ENCODE measurements at regions not wholly inside any gene's neighbourhood (a gene's known extent, or its start where the extent isn't known, plus 50 kb on each side); places are given as distances from the start of the nearest gene placed in this dataset.

DNA sequence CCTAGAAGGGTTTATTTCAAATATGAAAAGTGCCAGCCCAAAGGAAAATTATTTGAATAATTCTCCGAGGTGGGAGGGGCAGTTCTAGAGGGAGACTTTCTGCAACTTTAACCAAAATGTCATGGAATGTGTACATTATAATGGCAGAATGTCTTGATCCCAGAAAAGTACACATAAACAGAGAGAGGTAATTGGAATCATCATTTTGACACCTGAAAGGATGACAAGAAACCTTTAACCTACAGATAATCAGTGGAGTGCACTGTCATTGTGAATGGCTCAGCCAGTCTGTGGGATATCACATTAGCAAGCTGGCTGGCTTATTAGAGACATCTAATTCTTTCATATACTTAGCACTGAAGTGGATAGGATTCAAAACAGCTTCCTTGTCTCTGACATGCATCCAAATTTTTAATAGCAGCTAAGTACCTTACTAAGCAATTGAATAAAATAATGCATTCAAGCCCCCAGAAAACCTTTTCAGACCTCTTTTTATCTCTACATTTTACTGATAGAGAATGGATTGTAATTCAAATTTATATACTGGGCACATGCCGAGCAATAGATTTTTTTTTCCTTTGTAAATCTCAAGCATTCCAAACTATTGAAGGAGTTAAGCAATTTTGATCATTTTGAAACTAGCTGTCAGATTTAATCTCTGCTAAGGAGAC, 468.6 kb downstream of the COG6 start:
- WGBS: 69% methylated on average over 2 of the region's 2 CpGs
- intact Hi-C loops (cut with DNase I): no loop called here
- H3K9me3 ChIP-seq: no peaks in the 10 kb centered on the region

GRCh38 chr13:40124633-40125015, 469.2 kb downstream of the COG6 start:
- no peak overlapping the region for H3K4me3 ChIP-seq
- no peaks in the 10 kb centered on the region for H3K36me3 ChIP-seq
- WGBS: 89% methylated on average over 2 of the region's 2 CpGs
- no peak overlapping the region for H3K27ac ChIP-seq
- no peaks in the 10 kb centered on the region for H3K27me3 ChIP-seq (replicated peaks; ENCODE audit: insufficient read depth)
- TF ChIP-seq POLR2AphosphoS5 (IDR thresholded peaks at IDR 0.05) (no peak), POLR2A (IDR thresholded peaks at IDR 0.05) (no peak)
- TF ChIP-seq, protein P1, sequence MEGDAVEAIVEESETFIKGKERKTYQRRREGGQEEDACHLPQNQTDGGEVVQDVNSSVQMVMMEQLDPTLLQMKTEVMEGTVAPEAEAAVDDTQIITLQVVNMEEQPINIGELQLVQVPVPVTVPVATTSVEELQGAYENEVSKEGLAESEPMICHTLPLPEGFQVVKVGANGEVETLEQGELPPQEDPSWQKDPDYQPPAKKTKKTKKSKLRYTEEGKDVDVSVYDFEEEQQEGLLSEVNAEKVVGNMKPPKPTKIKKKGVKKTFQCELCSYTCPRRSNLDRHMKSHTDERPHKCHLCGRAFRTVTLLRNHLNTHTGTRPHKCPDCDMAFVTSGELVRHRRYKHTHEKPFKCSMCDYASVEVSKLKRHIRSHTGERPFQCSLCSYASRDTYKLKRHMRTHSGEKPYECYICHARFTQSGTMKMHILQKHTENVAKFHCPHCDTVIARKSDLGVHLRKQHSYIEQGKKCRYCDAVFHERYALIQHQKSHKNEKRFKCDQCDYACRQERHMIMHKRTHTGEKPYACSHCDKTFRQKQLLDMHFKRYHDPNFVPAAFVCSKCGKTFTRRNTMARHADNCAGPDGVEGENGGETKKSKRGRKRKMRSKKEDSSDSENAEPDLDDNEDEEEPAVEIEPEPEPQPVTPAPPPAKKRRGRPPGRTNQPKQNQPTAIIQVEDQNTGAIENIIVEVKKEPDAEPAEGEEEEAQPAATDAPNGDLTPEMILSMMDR (IDR thresholded peaks at IDR 0.05): no peak
- H3K4me1 ChIP-seq (replicated peaks): no peaks in the 10 kb centered on the region
- no peaks in the 10 kb centered on the region for H3K9me3 ChIP-seq
- DNase-seq (ENCODE audit: low spot score): no peak
- intact Hi-C loops (cut with DNase I): no loop called here

More for the DNA sequence above, 468.6 kb downstream of the COG6 start:
- Histone ChIP-seq H3K27ac (no peak overlapping the region), H3K36me3 (no peaks in the 10 kb centered on the region), H3K4me1 (replicated peaks) (no peaks in the 10 kb centered on the region), H3K27me3 (replicated peaks; ENCODE audit: insufficient read depth) (no peaks in the 10 kb centered on the region), H3K4me3 (no peak overlapping the region)
- DNase-seq (ENCODE audit: low spot score): no peak
- TF ChIP-seq, protein P1 (IDR thresholded peaks at IDR 0.05): no peak
- TF ChIP-seq POLR2A (IDR thresholded peaks at IDR 0.05) (no peak), POLR2AphosphoS5 (IDR thresholded peaks at IDR 0.05) (no peak)

GRCh38 chr13:40125336-40125735, 469.9 kb downstream of the COG6 start:
- Histone ChIP-seq H3K4me1 (replicated peaks) (no peaks in the 10 kb centered on the region), H3K36me3 (no peaks in the 10 kb centered on the region), H3K27me3 (replicated peaks; ENCODE audit: insufficient read depth) (no peaks in the 10 kb centered on the region), H3K4me3 (no peak overlapping the region), H3K27ac (no peak overlapping the region), H3K9me3 (no peaks in the 10 kb centered on the region)
- DNase-seq (ENCODE audit: low spot score): no peak
- intact Hi-C loops (cut with DNase I): no loop called here
- 93% methylated on average over 3 of the region's 3 CpGs for WGBS
- no peak for TF ChIP-seq POLR2A (IDR thresholded peaks at IDR 0.05)
- TF ChIP-seq POLR2AphosphoS5 (IDR thresholded peaks at IDR 0.05): no peak

- H3K27me3 ChIP-seq (replicated peaks; ENCODE audit: insufficient read depth): no peaks in the 10 kb centered on the region
- TF ChIP-seq, protein P1 (IDR thresholded peaks at IDR 0.05): no peak
- TF ChIP-seq POLR2AphosphoS5 (IDR thresholded peaks at IDR 0.05) (no peak), POLR2A (IDR thresholded peaks at IDR 0.05) (no peak)
- intact Hi-C loops (cut with DNase I): no loop called here
- 92% methylated on average over 7 of the region's 7 CpGs for WGBS
- no peak for DNase-seq (ENCODE audit: low spot score)
- no peak overlapping the region for H3K4me3 ChIP-seq
- H3K4me1 ChIP-seq (replicated peaks): no peaks in the 10 kb centered on the region
- H3K36me3 ChIP-seq: no peaks in the 10 kb centered on the region
- no peak overlapping the region for H3K27ac ChIP-seq
- no peaks in the 10 kb centered on the region for H3K9me3 ChIP-seq
These were observed 471.0 kb downstream of the COG6 start for GRCh38 chr13:40126306-40127085.

GRCh38 chr13:40127476-40127875, 472.0 kb downstream of the COG6 start:
- TF ChIP-seq POLR2A (IDR thresholded peaks at IDR 0.05) (no peak), POLR2AphosphoS5 (IDR thresholded peaks at IDR 0.05) (no peak)
- TF ChIP-seq, protein P1 (IDR thresholded peaks at IDR 0.05): no peak
- intact Hi-C loops (cut with DNase I): no loop called here
- no peak for DNase-seq (ENCODE audit: low spot score)
- no peak overlapping the region for H3K27ac ChIP-seq
- no peaks in the 10 kb centered on the region for H3K27me3 ChIP-seq (replicated peaks; ENCODE audit: insufficient read depth)
- H3K9me3 ChIP-seq: no peaks in the 10 kb centered on the region
- H3K4me1 ChIP-seq (replicated peaks): no peaks in the 10 kb centered on the region
- H3K4me3 ChIP-seq: no peak overlapping the region
- no peaks in the 10 kb centered on the region for H3K36me3 ChIP-seq
